Motor neuron (in vitro differentiated cells): ENCODE measurements at regions not wholly inside any gene's neighbourhood (a gene's known extent, or its start where the extent isn't known, plus 50 kb on each side); places are given as distances from the start of the nearest gene placed in this dataset.

ENCODE experiments used
- ATAC-seq, 8 experiments: fragments of 200-7000 bp; cut with Tn5 transposase; replicated peaks in 6 of 8; 2 replicates each; pipeline ENCODE4 v1.8.0; 2021; ENCODE audit warnings: mild to moderate bottlenecking in 8 of 8, moderate library complexity in 8 of 8
- H3K27ac ChIP-seq, 2 donors: fragments of 250-450 bp; sonication (Bioruptor Pico); 2 replicates each; pipeline ENCODE4 v1.9.0; 2021; ENCODE audit warnings: antibody characterized with exemption in 2 of 2, mild to moderate bottlenecking in 2 of 2, moderate library complexity in 1 of 2
- H3K4me1 ChIP-seq, 2 donors: fragments of 250-450 bp; sonication (Bioruptor Pico); replicated peaks in 1 of 2; 2 replicates each; pipeline ENCODE4 v1.6.1; 2021; ENCODE audit warnings: antibody characterized with exemption in 2 of 2, mild to moderate bottlenecking in 2 of 2, moderate library complexity in 1 of 2
- H3K4me3 ChIP-seq, 5 donors: fragments of 250-450 bp; sonication (Bioruptor Pico); 2 replicates each; pipeline ENCODE4 v1.9.0; 2021; ENCODE audit warnings: antibody characterized with exemption in 5 of 5, mild to moderate bottlenecking in 5 of 5, moderate library complexity in 4 of 5
- WGBS, 10 experiments: fragments of 450-650 bp; shearing (Covaris generic); methylation state at CpG; one replicate each; pipeline ENCODE4 v1.0.0; 2022; 5-methylcytosine and 5-hydroxymethylcytosine counted together
- in situ Hi-C, 9 experiments: fragments of 400-800 bp; cut with MboI; loops; one replicate each; pipeline ENCODE4 v1.15.0; 2021; ENCODE audit warnings: low sequenced_read_pairs in 9 of 9, low pct_unique_long_range_greater_than_20kb in 2 of 9; ENCODE audit not compliant: unreplicated experiment in 9 of 9

DNA sequence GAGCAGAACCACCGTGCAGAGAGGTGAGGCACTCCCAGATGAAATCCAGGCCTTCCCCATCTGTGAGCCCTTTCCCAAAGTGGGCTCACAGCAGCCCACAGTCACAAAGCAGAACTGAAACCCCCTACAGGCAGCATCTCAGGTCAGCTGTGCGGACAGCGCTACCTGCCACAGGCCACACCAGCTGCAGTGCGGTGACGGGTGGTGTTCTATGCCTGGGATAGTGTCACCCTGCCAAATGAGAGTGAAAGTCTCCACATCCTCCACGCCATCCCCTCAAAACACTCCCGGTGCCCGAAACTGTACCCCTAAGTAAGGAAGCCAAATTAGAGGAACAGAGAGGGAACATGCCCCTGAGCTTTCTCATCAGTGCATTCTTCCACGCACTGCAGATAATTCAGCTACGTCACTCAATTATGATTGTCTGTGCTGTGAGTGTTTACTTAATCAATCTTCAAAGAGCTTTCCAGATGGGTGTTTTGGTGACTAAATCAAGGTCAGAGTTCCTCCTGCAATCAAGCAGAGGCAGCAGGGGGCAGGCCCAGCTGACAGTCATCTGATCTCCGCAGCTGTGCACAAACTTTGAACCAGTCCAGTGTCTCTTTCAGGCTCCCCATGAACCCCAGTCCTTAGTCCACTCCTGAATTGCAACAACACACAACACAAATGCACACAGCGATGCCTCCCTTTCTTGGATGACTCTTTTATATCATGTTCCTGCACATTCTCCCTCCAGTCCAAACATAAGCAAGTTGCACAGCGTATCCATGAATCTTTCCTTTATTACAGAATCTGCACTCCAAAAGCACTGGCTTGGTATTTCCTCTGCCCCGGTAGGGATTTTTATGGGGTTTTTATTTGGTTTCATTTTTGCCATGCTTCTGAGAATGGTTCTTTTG, 150.0 kb downstream of the TOMM20 start:
- in situ Hi-C loops = no loop called here
- Histone ChIP-seq H3K27ac (peak overlapping the region; percentile 51 to 64), H3K4me1 (peaks cover 63 to 72% of the 10 kb centered on the region in 2 donors), H3K4me3 (no peak overlapping the region)
- WGBS, 10 experiments = 33 to 80% (median 58%) methylated on average over 1 to 13 of the region's 14 CpGs
- ATAC-seq = peak in 7 of 8 experiments; percentile 17 to 66 (median 53)

GRCh38 chr1:234977875-234978396, 150.7 kb downstream of the TOMM20 start:
- in situ Hi-C loops = no loop called here
- peak overlapping the region; percentile 51 to 64 for H3K27ac ChIP-seq

GRCh38 chr1:234976861-234977680, 151.6 kb downstream of the TOMM20 start:
- H3K4me1 ChIP-seq = peaks cover 79 to 86% of the 10 kb centered on the region in 2 donors
- in situ Hi-C loops = no loop called here
- no peak overlapping the region for H3K4me3 ChIP-seq
- 76 to 97% (median 89%) methylated on average over 1 to 14 of the region's 15 CpGs; no CpG with 5 or more reads in 1 of the 10 experiments for WGBS, 10 experiments
- H3K27ac ChIP-seq = peak overlapping the region in 1 of 2 donors; percentile 39
- no peak for ATAC-seq

More at GRCh38 chr1:234977875-234978396, 150.7 kb downstream of the TOMM20 start:
- WGBS, 10 experiments = 20 to 100% (median 82%) methylated on average over 1 to 6 of the region's 7 CpGs
- Histone ChIP-seq H3K4me1 (peaks cover 70 to 77% of the 10 kb centered on the region in 2 donors), H3K4me3 (no peak overlapping the region)
- ATAC-seq = no peak

DNA sequence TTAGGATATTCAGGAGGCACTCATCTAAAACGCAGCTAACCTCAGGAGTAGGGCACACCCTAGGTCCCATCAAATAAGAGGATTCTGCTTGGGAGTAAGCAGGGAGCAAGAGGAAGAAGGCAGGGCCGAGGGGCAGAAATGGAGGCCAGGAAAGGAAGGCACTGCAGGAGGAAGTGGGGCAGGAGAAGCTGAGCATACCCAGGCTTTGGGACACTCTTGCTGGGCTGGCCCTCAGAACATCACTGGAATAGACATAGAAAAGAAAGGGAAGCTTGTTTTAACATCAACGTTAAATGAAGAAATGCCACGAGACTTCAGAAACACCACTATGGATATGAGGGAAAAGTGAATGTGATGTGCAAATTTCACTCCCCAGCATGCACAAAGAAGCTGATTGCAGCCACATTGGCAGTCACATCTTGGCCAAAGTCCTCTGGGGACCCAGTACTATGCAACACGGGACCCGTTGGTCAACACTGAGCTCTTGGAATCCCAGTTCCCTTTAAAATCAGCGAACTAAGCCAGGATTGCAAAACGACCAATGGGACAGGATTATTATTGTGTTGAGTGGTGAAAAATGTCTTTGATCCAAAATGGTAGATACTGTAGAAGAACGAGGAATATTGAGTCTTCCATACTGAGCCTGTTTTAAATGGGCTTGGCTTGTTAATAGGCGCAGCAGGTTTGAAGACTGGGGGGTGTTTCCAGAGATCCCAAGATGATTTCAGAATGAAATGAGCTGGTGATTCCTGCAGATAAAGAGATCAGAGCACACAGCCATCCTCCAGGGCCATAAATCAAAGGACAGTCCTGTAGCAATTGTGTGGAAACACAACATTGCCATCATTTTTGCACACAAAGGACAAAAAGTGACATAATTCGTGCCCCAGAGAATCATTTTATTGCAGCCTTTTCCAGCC, 152.4 kb downstream of the TOMM20 start:
- no peak for ATAC-seq
- Histone ChIP-seq H3K27ac (peak overlapping the region; percentile 30 to 39), H3K4me3 (no peak overlapping the region), H3K4me1 (peaks cover 88 to 94% of the 10 kb centered on the region in 2 donors)
- 67 to 93% (median 88%) methylated on average over 4 to 11 of the region's 11 CpGs for WGBS, 10 experiments
- in situ Hi-C loops = no loop called here

- H3K4me3 ChIP-seq = no peak overlapping the region
- H3K27ac ChIP-seq = peak overlapping the region in 1 of 2 donors; percentile 30
- H3K4me1 ChIP-seq = peaks cover 88 to 94% of the 10 kb centered on the region in 2 donors
- in situ Hi-C loops = no loop called here
- 0 to 79% (median 63%) methylated on average over 1 to 11 of the region's 11 CpGs; no CpG with 5 or more reads in 1 of the 10 experiments for WGBS, 10 experiments
- peak in 7 of 8 experiments; percentile 21 to 75 (median 62) for ATAC-seq
These were observed 153.3 kb downstream of the TOMM20 start for GRCh38 chr1:234975122-234975940.

DNA sequence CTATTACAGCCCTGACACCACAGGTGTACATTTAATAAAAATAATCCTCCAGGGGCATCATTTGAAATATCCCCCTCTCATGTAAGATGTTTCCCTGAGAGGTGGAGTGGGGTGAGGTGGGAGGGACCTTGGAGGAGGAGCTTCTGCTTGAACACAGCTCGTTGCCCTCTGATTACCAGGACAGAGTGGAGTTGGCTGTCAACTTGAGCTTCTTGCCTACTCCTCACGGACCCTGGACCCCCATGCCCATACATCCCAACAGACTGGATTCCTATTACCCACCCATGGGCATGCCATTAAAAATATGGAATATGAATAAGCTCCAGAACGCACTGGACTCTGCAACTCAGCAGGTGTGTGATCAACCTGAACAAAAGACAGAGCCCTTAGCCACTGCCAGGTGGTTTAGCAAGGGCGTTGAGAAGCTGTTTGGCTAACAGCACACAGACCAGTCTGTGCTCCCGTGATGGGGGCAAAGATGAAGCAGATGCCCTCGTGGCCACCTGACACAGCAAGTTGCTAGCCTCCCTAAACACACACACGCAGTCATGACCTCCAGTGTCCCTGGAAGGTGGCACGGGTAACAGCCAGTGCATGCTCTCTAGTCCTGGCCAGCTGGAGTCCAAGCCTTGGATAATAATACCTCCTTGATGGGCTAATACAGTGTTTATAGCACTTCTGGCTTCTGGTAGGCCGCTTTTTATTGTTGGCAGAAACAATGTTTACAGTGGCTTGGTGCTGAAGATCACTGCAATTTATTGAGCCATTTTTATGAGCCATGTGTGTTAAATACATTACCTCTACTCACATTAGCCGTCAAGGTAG, 155.0 kb downstream of the TOMM20 start:
- H3K4me3 ChIP-seq = no peak overlapping the region
- WGBS, 10 experiments = 83 to 100% (median 89%) methylated on average over 2 to 9 of the region's 10 CpGs; no CpG with 5 or more reads in 4 of the 10 experiments
- no peak for ATAC-seq
- in situ Hi-C loops = loop anchor here in 1 of 9 experiments (25.0 kb wide), 1 partner anchor 361 kb away; the partner anchor contains the start of gene IRF2BP2
- H3K27ac ChIP-seq = no peak overlapping the region
- H3K4me1 ChIP-seq = peaks cover 92 to 96% of the 10 kb centered on the region in 2 donors

DNA sequence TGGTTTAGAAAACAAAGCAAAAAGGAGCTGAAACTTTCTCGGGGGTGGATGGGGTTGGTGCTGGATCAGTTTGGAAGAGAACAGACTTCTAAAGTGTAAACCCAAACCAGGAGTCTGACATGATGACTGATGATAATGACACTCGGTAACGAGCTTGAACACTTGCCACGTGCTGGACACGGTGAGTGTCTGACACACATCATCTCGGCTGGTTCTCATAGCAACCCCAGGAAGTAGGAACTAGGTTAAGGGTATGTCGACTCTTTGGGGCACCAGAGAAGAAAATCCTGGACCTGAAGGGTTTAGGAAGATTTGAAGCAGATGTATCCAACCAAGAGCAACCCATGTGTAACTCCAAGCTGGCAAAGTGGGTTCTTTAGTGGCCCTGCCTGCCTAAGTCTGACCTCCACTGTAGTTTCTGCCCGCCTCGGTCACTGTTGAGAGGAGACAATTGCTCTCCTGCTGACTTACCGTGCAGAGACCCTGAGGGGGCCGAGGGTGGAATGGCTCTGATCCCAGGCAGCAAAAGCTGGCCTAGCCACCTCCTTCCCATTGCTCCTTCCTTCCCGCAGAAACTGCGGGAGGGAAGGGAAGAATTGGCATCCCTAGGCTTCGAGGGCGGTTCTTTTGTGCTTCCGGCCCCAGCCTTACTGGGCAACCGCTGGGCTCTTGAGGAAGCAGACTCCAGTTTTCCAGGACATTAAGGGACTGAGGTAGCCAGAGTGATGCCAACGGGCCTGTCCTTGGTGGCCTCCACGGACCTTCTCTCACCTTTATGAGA, 156.0 kb downstream of the TOMM20 start:
- 23 to 85% (median 53%) methylated on average over 1 to 17 of the region's 19 CpGs; no CpG with 5 or more reads in 1 of the 10 experiments for WGBS, 10 experiments
- H3K27ac ChIP-seq = no peak overlapping the region
- H3K4me3 ChIP-seq = no peak overlapping the region
- no peak for ATAC-seq
- in situ Hi-C loops = loop anchor here in 1 of 9 experiments (25.0 kb wide), 1 partner anchor 360 kb away; the partner anchor contains the start of gene IRF2BP2
- peaks cover 83 to 87% of the 10 kb centered on the region in 2 donors for H3K4me1 ChIP-seq

GRCh38 chr1:234971586-234972297, 156.9 kb downstream of the TOMM20 start:
- in situ Hi-C loops = loop anchor here in 1 of 9 experiments (25.0 kb wide), 1 partner anchor 359 kb away; the partner anchor contains the start of gene IRF2BP2
- Histone ChIP-seq H3K4me3 (no peak overlapping the region), H3K4me1 (peaks cover 78 to 79% of the 10 kb centered on the region in 2 donors), H3K27ac (peak overlapping the region; percentile 76)
- WGBS, 10 experiments = 79 to 100% (median 85%) methylated on average over 2 to 9 of the region's 9 CpGs
- no peak for ATAC-seq

DNA sequence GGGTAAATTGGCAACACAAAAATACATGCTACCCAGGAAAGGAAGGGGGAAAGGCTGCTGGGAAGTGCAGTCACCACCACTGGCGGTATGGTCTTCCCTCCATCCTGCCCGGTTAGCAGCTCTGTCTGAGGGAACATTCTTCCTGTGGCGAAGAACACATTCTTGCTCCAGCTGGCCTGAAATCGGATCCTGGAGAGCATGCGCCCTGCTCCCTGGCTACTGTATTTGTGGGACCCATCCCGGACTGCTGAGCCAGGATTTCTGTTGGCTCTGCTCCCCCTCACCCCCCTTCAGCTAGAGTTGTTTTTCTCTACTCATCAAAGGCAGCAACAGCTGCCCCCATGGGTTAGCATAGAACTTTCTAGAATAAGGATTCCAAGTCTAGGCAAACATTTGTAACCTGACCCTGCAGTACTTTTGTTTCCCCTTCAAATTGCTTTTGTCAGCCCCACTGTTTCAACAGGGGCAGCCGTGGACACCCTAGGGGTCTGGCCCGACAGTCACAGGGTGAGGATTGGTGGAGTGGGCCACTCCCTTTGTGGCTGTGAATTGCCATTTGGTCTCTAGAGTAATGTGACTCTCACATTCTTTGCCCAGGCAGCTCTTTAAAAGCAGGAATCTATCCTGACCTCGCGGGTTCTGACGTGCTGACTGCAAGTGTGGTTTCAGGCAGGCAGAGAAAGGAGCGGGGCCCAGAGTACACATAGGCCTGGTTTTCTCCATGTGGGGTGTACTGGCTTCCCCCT, 157.7 kb downstream of the TOMM20 start:
- ATAC-seq = peak; percentile 40 to 67 (median 51)
- Histone ChIP-seq H3K27ac (peak overlapping the region; percentile 76), H3K4me3 (no peak overlapping the region)

More for the DNA sequence above, 157.7 kb downstream of the TOMM20 start:
- in situ Hi-C loops = loop anchor here in 1 of 9 experiments (25.0 kb wide), 1 partner anchor 359 kb away; the partner anchor contains the start of gene IRF2BP2
- peaks cover 70 to 71% of the 10 kb centered on the region in 2 donors for H3K4me1 ChIP-seq
- WGBS, 10 experiments = 0 to 70% (median 47%) methylated on average over 1 to 12 of the region's 12 CpGs; no CpG with 5 or more reads in 1 of the 10 experiments
